GM18873 (cell line): ENCODE measurements at regions not wholly inside any gene's neighbourhood (a gene's known extent, or its start where the extent isn't known, plus 50 kb on each side); places are given as distances from the start of the nearest gene placed in this dataset.

Experiments
- ATAC-seq: cut with Tn5 transposase; IDR thresholded peaks from one replicate; pipeline ENCODE4 v1.9.1; 2021; ENCODE audit warnings: mild to moderate bottlenecking, moderate library complexity, moderate number of reproducible peaks; ENCODE audit not compliant: unreplicated experiment, low FRiP score

GRCh38 chr12:77777274-77777673 is 53.4 kb upstream of the NAV3 start:
- ATAC-seq, result no peak

- ATAC-seq, result no peak
Observed at GRCh38 chr12:77774761-77775160, 55.9 kb upstream of the NAV3 start.

DNA sequence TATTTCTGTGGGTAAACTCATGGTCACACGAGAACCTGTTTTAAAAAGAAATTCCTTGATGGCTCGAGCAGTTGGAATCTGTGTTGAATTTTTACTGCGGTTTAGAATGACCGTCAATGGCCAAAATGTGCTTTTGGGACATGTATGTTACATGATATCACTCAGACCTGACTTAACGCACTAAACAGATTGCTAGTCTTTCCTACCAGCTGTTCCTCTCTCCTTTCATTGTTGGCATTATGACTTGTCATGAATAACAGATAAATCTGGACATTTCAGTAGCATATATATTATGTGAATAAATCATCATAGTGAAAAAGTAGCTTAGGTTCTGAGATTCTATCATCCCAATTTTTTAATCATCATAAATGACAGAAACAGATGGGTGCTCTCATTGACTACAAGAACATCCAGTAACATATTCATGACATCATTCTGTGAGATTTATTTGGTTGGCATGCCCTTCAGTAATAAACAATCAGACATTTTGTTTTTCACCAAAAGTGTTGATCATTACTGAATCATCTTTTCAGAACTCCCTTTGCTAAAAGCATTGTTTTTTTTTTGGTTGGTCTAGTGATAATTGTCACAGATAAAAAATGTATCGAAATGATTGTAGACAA is 57.9 kb upstream of the NAV3 start:
- no peak for ATAC-seq

- no peak for ATAC-seq
Observed at GRCh38 chr12:77768558-77768957, 62.1 kb upstream of the NAV3 start.

- no peak for ATAC-seq
Observed at GRCh38 chr12:77767756-77768343, 62.8 kb upstream of the NAV3 start.

DNA sequence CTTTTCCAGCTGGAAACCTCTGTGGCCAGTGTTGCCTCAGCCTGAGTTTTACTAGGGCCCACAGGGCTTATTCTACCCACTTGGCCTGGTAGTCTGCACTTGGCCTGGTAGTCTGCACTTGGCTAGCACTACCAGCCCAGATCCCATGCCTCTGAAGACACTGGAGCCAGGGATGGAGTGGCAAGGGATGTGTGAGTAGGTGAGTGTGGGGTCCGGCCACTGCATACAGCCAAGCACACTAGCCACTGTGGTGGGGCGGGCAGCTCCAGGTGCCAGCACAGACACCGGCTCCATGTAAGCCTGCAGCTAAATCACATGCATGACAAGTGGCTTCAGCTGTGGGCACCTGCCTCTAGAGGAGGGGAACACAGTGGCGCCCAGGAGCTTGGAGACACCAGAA is 63.4 kb upstream of the NAV3 start:
- no peak for ATAC-seq

- ATAC-seq, result no peak
Observed at GRCh38 chr12:77766224-77766623, 64.5 kb upstream of the NAV3 start.

- ATAC-seq, result no peak
Observed at GRCh38 chr12:77761286-77761685, 69.4 kb upstream of the NAV3 start.

- no peak for ATAC-seq
Observed at GRCh38 chr12:77760271-77761025, 70.2 kb upstream of the NAV3 start.

DNA sequence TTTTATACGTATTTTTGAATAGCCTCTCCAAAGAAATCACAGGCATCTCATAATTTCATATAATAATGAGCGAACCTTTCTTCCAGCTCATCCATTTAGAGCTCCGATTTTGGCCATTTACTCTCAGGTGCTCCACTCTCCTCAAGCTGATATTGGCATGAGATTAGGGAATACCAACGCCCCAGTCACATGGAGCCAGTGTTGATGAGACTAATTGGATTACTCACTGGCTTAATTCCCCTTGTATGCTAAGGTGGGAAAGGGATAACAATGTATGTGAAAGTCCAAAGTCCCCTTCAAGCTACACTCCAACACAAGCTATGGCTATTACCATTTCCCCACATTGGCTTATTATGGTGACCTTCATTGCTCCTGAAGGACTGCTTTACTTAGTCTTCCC is 76.6 kb upstream of the NAV3 start:
- ATAC-seq, result no peak

- ATAC-seq, result no peak
Observed at GRCh38 chr12:77751939-77752338, 78.8 kb upstream of the NAV3 start.

DNA sequence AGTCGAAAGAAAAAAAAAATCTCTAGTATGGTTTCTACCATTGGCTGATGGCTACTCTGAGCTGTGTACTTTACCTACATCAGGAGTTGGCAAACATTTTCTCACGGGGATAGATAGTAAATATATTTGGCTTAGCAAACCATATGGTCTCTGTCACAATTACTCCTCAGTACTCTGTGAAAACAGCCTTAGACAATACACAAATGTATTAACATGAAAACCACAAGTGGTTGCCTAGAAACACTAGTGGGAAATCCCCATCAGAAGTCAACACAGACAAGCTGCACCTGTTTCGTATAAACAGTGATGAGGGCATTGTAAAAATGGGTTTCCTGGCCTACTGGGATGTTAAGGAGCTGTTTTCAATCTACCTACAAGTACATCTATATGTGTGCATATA is 84.6 kb upstream of the NAV3 start:
- ATAC-seq, result peak; percentile 100

DNA sequence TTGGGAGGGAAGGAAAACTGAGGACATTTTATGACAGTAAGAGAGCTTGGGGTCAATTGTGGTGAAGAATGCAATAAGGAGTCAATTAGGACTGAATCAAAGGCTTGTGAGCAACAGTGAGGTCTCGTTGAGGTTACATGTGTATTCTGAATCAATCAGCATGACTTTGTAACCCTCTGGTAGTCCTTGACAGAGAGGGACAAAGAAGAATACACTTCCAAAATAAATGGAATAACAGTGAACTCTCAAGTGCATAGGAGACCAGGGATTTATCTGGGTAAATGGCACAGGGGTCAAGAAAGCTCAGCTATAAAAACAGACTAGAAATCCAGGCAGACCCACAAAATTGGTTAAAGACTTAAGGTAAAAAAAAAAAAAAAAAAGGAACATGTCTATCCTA is 85.1 kb upstream of the NAV3 start:
- ATAC-seq, result no peak

DNA sequence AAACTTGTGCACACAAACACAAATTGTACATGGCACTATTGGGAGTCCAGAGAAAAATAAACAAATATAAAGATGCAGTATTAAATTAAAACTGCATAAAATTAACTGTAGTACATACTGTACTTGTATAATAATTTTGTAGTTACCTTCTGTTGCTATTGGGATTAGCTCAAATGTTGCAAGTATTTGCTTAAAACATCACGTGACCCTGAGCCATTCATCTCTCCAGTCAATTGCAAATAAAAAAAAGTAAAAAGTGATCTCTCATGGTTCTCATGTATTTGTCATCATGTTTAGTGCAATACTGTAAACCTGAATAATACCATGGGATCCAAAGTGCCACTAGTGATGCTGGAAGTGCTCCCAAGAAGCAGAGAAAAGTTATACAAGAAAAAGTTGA is 88.1 kb upstream of the NAV3 start:
- ATAC-seq, result no peak

GRCh38 chr12:77741974-77742517 is 88.6 kb upstream of the NAV3 start:
- ATAC-seq, result no peak

DNA sequence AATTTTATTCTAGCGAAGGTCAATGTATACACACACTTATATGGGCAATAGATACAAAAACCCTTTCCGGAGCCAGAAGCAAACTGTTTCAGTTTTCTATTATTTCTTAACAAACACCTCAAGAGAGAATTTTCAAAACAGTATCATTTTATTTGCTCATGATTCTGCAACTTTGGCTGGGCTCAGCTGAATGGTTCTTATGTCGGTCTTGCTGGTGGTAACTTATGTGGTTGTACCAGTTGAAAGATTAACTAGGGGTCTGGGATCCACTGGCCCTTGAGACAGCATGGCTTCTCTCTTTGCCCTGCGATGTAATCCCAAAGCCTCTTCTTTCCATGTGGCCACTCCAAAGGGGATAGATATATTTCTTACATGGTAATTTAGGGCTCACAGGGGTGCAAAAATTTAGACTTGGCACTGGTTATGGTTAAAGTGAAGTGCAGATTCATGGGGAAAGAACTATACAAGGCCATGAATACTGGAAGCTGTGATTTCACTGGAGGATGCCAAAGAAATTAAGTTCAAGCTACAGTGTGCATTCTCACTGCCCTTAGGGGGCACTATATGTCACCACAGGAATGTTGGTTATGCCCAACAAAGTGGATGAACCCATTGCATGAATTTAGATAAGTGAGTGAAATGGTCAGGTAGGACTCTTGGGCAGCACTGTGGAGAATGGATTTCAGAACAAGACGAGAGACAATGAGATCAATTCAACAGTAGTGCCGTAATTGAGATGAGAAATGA is 94.3 kb upstream of the NAV3 start:
- no peak for ATAC-seq

GRCh38 chr12:77734214-77734883 is 96.3 kb upstream of the NAV3 start:
- ATAC-seq, result no peak

DNA sequence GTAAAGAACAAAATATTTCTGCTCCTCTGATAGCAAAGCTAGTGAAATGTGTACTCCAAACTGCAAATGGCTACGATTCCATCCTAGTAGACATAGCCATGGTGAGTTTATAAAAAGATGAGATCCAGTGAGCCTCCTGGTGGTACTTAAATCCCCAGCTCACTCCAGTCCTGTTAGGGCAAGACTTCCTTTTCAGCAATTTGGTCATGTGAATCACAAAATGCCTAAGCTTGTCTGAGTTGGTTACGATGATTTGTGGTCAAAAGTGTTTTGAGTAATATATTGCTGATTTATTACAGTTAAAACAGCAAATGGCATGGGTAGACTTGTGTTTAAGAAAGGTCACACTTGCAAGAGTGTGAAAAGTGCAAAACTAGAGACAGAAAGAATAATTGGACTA is 102.7 kb upstream of the NAV3 start:
- ATAC-seq, result no peak

DNA sequence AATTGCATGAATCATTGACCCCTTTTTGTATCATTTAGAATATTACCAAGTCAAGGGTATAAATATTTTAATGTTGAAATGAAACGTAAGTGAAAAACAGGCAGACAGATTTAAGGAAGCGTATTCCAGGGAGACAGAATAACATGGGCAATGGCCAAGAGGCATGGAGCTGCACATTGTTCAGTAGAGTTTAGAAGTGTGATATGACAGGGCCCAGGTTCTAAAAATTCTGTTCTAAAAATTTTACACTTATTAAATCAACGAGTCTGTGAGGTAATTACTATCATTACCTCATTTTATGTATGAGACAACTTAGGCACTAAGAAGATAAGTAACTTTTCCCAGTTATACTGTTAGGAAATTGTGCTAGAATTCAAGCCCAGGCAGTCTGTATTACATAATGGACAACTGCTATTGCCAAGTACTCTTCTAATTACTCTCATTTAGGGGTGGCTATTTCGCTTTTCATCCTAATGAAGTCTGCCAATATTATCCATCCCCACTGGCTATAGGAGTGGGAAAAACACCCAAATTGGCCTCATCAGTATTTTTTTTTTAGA is 103.2 kb upstream of the NAV3 start:
- ATAC-seq, result no peak

- no peak for ATAC-seq
Observed at GRCh38 chr12:77725611-77726010, 105.1 kb upstream of the NAV3 start.
